ENCODE measurements at regions not wholly inside any gene's neighbourhood (a gene's known extent, or its start where the extent isn't known, plus 50 kb on each side); places are given as distances from the start of the nearest gene placed in this dataset.

DNA sequence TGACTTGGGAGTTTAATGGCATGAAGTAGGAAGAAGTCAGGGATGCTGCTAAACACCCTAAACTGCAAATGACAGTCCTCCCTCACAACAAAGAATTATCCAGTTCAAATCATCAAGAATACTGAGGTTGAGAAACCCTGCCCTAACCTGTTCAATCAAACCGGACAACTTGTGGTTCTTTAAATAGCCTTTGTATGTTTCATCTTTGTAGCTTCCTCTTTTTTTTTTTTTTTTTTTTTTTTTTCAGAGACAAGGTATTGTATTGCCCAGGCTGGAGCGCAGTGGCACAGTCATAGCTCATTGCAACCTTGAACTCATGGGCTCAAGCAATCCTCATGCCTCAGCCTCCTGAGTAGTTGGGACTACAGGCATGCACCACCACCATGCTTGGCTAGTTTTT, 52.5 kb upstream of the TTC29 start:
- no peak for DNase-seq

- no peak for DNase-seq
Measured at GRCh38 chr4:147003956-147004809, 58.5 kb upstream of the TTC29 start.

GRCh38 chr4:147006229-147006628, 60.6 kb upstream of the TTC29 start:
- DNase-seq, result no peak

- DNase-seq, result no peak
Measured at GRCh38 chr4:147009875-147010274, 64.2 kb upstream of the TTC29 start.

GRCh38 chr4:147011411-147011810, 65.7 kb upstream of the TTC29 start:
- DNase-seq, result no peak

GRCh38 chr4:147012059-147012707, 66.5 kb upstream of the TTC29 start:
- DNase-seq, result no peak

- DNase-seq, result no peak
Measured at GRCh38 chr4:147014946-147015345, 69.3 kb upstream of the TTC29 start.

DNA sequence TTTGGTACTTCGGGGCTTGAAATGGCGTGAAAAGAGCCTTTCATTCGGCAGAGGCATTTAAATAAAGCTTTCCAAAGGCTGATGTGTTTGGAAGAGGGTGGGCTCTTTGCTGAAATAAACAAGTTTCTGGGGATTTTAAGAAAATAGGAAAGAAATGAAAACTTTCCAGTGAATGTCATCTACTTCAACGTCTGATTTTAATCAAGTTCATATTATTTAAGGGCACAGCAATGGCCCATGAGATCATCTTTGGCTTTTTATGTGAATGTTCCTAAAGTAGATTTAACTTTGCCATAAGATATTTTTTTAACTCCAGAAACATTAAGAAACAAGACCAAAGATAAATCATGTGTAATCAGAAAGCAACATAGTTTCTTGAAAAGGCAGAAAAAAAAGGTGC, 69.8 kb upstream of the TTC29 start:
- DNase-seq, result no peak

DNA sequence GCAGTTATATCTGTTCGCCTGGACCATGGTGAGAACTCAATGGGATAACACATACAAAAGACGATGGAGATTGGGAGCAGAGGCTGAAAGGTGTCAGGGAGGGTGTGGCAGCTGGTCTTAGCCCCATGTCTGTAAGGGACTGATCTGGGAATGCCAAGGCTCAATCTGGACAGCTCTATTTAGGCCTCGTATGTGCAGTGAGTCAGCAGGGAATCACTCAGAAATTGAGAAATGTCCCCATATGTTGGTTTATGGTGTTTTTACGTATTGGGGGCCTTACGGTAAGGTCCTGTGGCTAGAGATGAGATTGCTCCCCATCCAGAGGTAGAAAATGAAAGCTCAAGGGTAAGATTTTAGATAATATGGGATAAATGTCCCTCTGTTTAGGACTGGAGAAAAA, 71.4 kb upstream of the TTC29 start:
- no peak for DNase-seq

- peak; percentile 69 to 70 for DNase-seq
Measured at GRCh38 chr4:147019091-147019490, 73.4 kb upstream of the TTC29 start.

GRCh38 chr4:147020456-147020855, 74.8 kb upstream of the TTC29 start:
- no peak for DNase-seq

- DNase-seq, result no peak
Measured at GRCh38 chr4:147025042-147025441, 79.4 kb upstream of the TTC29 start.

DNA sequence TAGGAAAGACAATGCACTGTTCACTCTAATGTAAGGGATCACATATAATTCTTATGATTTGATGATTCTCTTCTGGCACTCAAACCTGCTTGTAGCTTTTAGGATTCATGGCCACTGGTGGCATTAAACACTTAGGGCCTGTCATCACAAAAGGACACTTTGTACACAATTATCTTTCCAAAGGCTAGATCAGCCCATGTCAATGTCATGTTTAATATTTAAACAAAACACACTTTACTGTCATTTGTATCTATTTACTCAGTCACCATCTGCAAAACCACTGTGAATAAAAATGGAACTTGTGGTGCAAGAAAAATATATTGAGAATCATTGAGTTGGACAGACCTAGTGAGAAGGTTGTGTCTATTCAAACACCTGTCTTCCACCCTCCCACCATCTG, 83.6 kb upstream of the TTC29 start:
- DNase-seq, result no peak

DNA sequence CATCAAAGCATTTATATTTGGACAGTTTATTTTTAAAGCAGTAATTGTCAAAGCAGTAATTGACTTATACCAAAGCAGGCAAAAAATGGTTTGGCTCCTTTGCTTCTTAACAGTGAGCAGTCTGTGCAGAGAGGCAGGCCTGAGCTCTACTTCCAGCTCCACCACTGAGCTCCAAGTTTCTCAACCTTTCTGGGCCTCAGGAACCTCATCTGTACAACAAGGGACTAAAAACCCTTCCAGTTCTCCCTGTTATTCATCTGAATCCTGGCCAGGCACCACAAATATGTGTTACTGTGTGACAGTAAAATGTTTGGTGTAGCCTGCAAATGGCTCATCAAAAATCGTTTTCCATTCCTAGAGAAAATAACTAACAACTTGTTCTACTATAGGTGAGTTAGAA, 88.7 kb upstream of the TTC29 start:
- no peak for DNase-seq

DNA sequence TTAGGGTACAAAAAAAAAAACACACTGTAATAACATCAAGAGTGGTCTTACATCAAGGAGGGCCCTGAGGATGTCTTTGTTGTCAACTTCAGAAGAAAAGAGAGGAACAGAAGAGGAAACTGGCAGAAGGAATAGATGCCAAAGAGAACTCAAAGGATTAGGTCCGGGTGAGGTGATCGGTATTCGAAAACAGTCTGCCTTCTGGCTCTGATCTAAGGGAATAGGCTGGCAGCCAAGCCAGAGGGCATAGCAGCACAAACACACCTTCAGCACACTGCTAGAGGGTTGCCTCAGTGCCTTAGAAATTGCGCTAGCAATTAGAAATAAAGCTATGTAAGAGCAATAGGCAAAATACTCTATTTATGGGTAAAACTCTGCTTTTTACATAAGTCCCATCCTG, 91.4 kb upstream of the TTC29 start:
- DNase-seq, result no peak

DNA sequence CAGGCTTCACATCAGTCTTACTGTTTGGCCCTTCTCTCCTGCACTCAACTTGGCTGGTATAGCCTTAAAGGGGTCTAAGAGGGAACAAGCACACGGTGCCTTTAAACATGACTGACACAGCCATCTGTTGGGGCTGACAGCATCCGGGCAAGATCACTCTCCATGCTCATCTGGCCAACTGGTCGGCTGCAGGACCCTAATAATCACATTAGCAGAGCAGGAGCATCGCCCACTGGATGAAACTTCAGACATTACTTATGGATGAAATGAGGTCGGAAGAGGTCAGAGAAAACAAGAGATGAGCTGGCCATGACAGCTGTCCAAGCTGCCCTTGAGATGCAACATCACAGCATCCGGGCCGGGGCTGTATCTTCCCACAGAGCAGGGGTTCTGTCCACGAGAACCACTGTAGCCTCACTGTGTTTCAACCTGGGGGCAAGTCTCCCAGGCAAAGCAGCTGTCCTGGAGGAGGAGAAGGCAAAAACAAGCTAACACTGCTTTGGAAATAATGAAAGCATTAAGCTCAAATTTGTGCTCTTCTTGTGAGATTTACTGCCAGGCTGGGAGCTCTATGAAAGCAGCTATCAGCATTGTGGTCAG, 94.4 kb upstream of the TTC29 start:
- no peak for DNase-seq

DNA sequence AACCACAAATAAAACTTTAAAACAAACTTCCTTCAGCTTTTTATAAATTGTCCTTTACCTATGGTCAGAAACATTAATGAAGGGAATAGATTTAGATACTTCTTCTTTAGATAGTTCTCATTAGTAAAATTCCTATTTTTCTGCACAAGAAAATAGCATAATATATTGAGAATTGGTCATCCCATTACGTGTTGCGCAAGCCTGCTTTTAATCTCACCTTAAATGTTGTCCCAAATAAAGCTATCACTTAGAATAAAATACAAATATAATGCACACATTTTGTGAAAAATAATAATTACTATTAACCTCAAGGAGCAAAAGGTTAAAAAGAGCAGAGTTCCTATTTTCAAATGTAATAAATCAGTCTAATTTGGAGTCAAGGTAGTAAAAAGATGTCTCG, 95.2 kb upstream of the TTC29 start:
- no peak for DNase-seq

DNA sequence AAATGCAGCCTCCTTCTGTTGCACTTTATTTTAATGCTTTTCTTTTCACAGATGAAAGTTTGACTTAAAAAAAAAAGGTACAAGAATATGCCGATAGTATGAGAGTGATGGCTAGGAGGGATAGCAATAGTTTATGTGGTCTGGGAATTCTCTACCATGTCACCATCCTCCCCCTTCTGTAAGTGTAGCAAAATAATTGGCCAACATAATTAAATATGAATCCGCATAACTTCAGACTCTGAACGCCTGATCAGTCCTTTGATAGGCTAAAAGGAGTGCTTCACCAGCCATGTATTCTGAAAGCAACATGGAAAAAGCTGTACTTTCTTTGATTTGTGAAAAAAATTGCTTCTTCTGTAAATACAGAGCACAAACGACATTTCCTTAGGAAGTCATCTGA, 95.7 kb upstream of the TTC29 start:
- DNase-seq, result no peak

DNA sequence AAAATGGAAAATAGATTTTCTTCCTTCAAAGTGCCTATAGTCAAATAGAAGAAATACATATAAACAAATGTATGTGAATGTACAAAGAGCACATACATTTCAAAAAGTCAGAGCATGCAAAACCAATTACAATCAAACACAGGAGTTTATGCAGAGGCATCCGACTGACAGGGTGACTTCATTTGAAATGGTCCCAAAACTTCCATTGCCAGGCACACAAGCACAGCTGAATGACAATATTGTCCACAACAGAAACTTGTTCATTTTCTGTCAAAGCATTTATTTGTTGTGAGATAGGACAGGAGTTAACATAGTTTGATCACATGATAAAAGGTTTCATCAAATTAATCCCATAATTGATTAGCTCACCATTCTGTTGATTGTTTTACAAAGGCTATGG, 96.4 kb upstream of the TTC29 start:
- no peak for DNase-seq

DNA sequence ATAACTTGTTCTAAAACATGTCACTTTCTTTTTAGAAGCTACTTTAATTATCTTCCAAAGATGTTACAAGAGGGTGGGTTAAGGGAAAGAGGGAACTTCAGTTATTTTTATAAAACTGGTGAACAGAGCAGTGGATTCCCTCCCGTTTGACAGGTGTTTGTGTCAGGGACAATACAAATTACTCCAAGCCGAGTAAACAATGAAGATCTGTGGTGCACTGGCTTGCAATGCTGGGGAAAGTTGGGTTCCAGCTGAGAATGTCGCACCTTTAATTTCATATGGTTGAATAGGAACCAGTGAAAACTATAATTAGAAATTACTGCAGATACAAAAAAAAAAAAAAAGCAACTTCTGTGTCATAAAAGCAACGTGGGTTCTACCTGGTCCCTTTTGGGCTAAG, 98.6 kb upstream of the TTC29 start:
- DNase-seq, result no peak

DNA sequence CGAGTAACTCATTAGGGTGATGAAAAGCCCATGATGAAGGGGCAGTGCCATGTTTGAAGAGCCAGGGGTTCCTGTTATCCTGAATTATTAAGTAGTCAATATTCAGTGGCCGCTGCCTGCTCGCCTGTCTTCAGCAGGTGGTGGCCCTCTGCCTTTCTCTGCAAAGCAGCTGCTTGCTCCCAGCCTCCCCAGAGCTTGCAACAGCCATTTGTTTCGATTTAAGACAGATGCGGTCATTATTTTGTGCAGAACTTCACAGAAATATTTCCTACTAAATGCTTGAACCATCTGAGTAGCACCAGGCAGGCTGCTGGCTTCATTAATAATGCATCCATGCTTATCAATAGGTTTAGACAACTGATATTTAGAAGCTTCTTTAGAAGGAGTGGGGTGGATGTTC, 104.3 kb upstream of the TTC29 start:
- DNase-seq, result no peak

DNA sequence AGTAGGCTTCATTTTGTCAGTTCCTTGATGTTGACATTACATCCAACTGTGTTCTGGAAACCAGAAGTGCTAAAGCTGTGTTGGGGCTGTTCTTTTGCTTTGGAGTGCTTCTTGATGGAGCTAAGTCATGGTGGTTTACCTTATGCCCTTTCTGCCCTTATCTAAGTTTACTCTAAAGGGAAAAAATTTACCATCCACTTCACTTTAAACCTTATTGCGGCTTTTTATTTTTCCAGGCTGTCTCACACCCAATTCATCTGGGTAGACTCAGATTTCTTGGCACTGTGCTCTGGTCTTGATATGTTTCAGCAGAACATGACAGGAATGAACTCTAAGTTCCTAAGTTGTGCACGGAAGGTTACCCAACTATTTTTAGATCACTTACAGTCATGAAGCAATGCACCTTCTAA, 104.7 kb upstream of the TTC29 start:
- no peak for DNase-seq

GRCh38 chr4:147052361-147052760, 106.7 kb upstream of the TTC29 start:
- DNase-seq, result no peak

- no peak for DNase-seq
Measured at GRCh38 chr4:147054228-147054872, 108.7 kb upstream of the TTC29 start.
